HEK293 (cell line): ENCODE measurements at regions not wholly inside any gene's neighbourhood (a gene's known extent, or its start where the extent isn't known, plus 50 kb on each side); places are given as distances from the start of the nearest gene placed in this dataset.

Experiments used
- CTCF ChIA-PET: fragments of 350-600 bp; formaldehyde crosslinking; extraction: SDS; loops from one replicate; lab custom pipeline; 2021; ENCODE audit warnings: antibody characterized with exemption; lab: Yijun Ruan, JAX
- POLR2A ChIA-PET: fragments of 300-600 bp; formaldehyde crosslinking; extraction: SDS; loops from one replicate; lab custom pipeline; 2020; ENCODE audit warnings: antibody characterized with exemption, inconsistent platforms; lab: Yijun Ruan, JAX
- H3K27ac ChIP-seq: fragments of 200-500 bp; sonication (Bioruptor generic); 2 replicates; pipeline ENCODE4 v1.5.1; 2014; ENCODE audit warnings: low read depth, low read length, control low read depth, inconsistent platforms; ENCODE audit errors: extremely low read depth
- H3K36me3 ChIP-seq, 2 experiments: fragments of 200-500 bp in 1 of 2; sonication (Bioruptor generic) in 1 of 2; 1 replicate in 1 of 2; 2 replicates in 1 of 2; pipeline ENCODE4 v1.5.1; 2014 to 2017; ENCODE audit warnings: inconsistent platforms in 2 of 2, low read length in 2 of 2; ENCODE audit not compliant: control insufficient read depth in 2 of 2, insufficient read depth in 1 of 2
- H3K4me1 ChIP-seq: fragments of 200-500 bp; sonication (Bioruptor generic); 2 replicates; pipeline ENCODE4 v1.5.1; 2014; ENCODE audit warnings: mild to moderate bottlenecking, low read length, inconsistent platforms; ENCODE audit not compliant: control insufficient read depth, insufficient read depth
- H3K4me3 ChIP-seq: 2 replicates; pipeline ENCODE4 v1.5.1; 2011; ENCODE audit warnings: low read depth, mild to moderate bottlenecking, control low read depth, low read length, moderate library complexity
- H3K9me3 ChIP-seq: fragments of 200-500 bp; sonication (Bioruptor generic); 2 replicates; pipeline ENCODE4 v1.5.1; 2014; ENCODE audit warnings: low read depth, low read length, inconsistent platforms; ENCODE audit not compliant: control insufficient read depth, insufficient read depth
- KLF10 ChIP-seq: fragments of 450-650 bp; IDR thresholded peaks from 2 replicates; pipeline ENCODE4 v1.5.1; 2018; ENCODE audit warnings: missing biosample characterization, mild to moderate bottlenecking, missing genetic modification characterization
- KLF7 ChIP-seq: fragments of 450-650 bp; formaldehyde crosslinking; IDR thresholded peaks from 2 replicates; pipeline ENCODE4 v1.5.1; 2016; ENCODE audit warnings: missing biosample characterization, missing genetic modification characterization, borderline replicate concordance
- MEIS1 ChIP-seq: sonication (generic); formaldehyde crosslinking; IDR thresholded peaks from 2 replicates; pipeline ENCODE4 v1.8.1; 2022; ENCODE audit warnings: missing genetic modification reagents, mild to moderate bottlenecking, borderline replicate concordance
- ZFP41 ChIP-seq: fragments of 450-650 bp; formaldehyde crosslinking; IDR thresholded peaks from 2 replicates; pipeline ENCODE4 v1.5.1; 2016; ENCODE audit warnings: missing biosample characterization, missing genetic modification characterization, borderline replicate concordance
- ZNF132 ChIP-seq: fragments of 450-650 bp; formaldehyde crosslinking; IDR thresholded peaks from 2 replicates; pipeline ENCODE4 v1.5.1; 2017; ENCODE audit warnings: missing biosample characterization, missing genetic modification characterization, borderline replicate concordance
- ZNF16 ChIP-seq: fragments of 450-650 bp; formaldehyde crosslinking; IDR thresholded peaks from 2 replicates; pipeline ENCODE4 v1.5.1; 2016; ENCODE audit warnings: low read depth, missing biosample characterization, missing genetic modification characterization
- ZNF184 ChIP-seq: fragments of 450-650 bp; IDR thresholded peaks from 2 replicates; pipeline ENCODE4 v1.5.1; 2018; ENCODE audit warnings: missing biosample characterization, mild to moderate bottlenecking, missing genetic modification characterization
- ZNF214 ChIP-seq: fragments of 450-650 bp; formaldehyde crosslinking; IDR thresholded peaks from 2 replicates; pipeline ENCODE4 v1.5.1; 2017; ENCODE audit warnings: missing biosample characterization, mild to moderate bottlenecking, missing genetic modification characterization, borderline replicate concordance
- ZNF221 ChIP-seq: fragments of 450-650 bp; formaldehyde crosslinking; IDR thresholded peaks from 2 replicates; pipeline ENCODE4 v1.5.1; 2017; ENCODE audit warnings: missing biosample characterization, missing genetic modification characterization, borderline replicate concordance
- ZNF266 ChIP-seq: fragments of 450-650 bp; formaldehyde crosslinking; IDR thresholded peaks from 2 replicates; pipeline ENCODE4 v1.5.1; 2016; ENCODE audit warnings: missing biosample characterization, missing genetic modification characterization, low read depth
- ZNF274 ChIP-seq, 2 experiments: fragments of 200-500 bp in 1 of 2; fragments of 450-650 bp in 1 of 2; sonication (Bioruptor generic) in 1 of 2; formaldehyde crosslinking in 1 of 2; IDR thresholded peaks; 2 replicates each; pipeline versions ENCODE4 v1.5.1 to v1.6.1; 2014 to 2016; ENCODE audit warnings: borderline replicate concordance in 1 of 2, inconsistent platforms in 1 of 2, low read length in 1 of 2, missing biosample characterization in 1 of 2, missing genetic modification characterization in 1 of 2
- ZNF324 ChIP-seq: fragments of 450-650 bp; formaldehyde crosslinking; IDR thresholded peaks from 2 replicates; pipeline ENCODE4 v1.5.1; 2016; ENCODE audit warnings: missing biosample characterization, missing genetic modification characterization
- ZNF426 ChIP-seq: fragments of 450-650 bp; formaldehyde crosslinking; IDR thresholded peaks from 2 replicates; pipeline ENCODE4 v1.5.1; 2017; ENCODE audit warnings: missing biosample characterization, missing genetic modification characterization, mild to moderate bottlenecking, inconsistent platforms, moderate library complexity
- ZNF473 ChIP-seq: fragments of 450-650 bp; formaldehyde crosslinking; IDR thresholded peaks from 2 replicates; pipeline ENCODE4 v1.5.1; 2017; ENCODE audit warnings: missing biosample characterization, missing genetic modification characterization
- ZNF544 ChIP-seq: fragments of 450-650 bp; formaldehyde crosslinking; IDR thresholded peaks from 2 replicates; pipeline ENCODE4 v1.5.0; 2017; ENCODE audit warnings: missing biosample characterization, missing genetic modification characterization
- ZNF561 ChIP-seq: fragments of 450-650 bp; IDR thresholded peaks from 2 replicates; pipeline ENCODE4 v1.5.1; 2018; ENCODE audit warnings: missing biosample characterization, missing genetic modification characterization, borderline replicate concordance
- ZNF585B ChIP-seq: fragments of 450-650 bp; formaldehyde crosslinking; IDR thresholded peaks from 2 replicates; pipeline ENCODE4 v1.5.1; 2016; ENCODE audit warnings: missing biosample characterization, missing genetic modification characterization
- ZNF791 ChIP-seq: fragments of 450-650 bp; formaldehyde crosslinking; IDR thresholded peaks from 2 replicates; pipeline ENCODE4 v1.5.1; 2016; ENCODE audit warnings: missing biosample characterization, missing genetic modification characterization
- ZSCAN23 ChIP-seq: fragments of 450-650 bp; formaldehyde crosslinking; IDR thresholded peaks from 2 replicates; pipeline ENCODE4 v1.5.1; 2016; ENCODE audit warnings: missing biosample characterization, missing genetic modification characterization
- TF ChIP-seq, protein P1 (sequence below): fragments of 450-650 bp; formaldehyde crosslinking; IDR thresholded peaks from 2 replicates; pipeline ENCODE4 v1.5.1; 2016; ENCODE audit warnings: missing biosample characterization, missing genetic modification characterization, borderline replicate concordance
- TF ChIP-seq, protein P2 (sequence below): fragments of 450-650 bp; formaldehyde crosslinking; IDR thresholded peaks from 2 replicates; pipeline ENCODE4 v1.5.1; 2017; ENCODE audit warnings: missing biosample characterization, missing genetic modification characterization
- TF ChIP-seq, protein P3 (sequence below): fragments of 450-650 bp; formaldehyde crosslinking; IDR thresholded peaks from 2 replicates; pipeline ENCODE4 v1.5.1; 2016; ENCODE audit warnings: missing biosample characterization, missing genetic modification characterization
- TF ChIP-seq, protein P4 (sequence below): fragments of 450-650 bp; formaldehyde crosslinking; IDR thresholded peaks from 2 replicates; pipeline ENCODE4 v1.5.1; 2016; ENCODE audit warnings: missing biosample characterization, missing genetic modification characterization, low read depth
- TF ChIP-seq, protein P5 (sequence below): sonication (generic); formaldehyde crosslinking; IDR thresholded peaks from 2 replicates; pipeline ENCODE4 v1.8.1; 2022; ENCODE audit warnings: mild to moderate bottlenecking, moderate library complexity, missing genetic modification reagents

DNA sequence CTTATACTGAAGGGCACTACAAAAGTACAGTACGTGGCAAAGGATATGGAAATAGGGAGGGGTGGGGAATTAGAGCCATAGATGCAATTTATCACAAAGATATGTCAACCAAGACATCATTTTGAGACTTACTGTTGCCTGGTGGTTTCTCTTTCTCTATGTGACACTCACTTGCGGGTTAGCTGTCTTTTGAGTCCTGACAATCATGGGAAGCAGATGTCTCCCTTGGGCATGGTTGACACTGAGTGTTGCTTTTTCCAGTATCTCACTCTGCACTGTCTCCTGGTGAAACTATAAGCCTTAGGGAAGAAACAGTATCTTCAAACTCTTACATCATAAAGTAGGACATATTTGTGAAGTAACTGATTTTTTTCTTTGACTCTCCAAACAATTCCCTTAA lies 383.5 kb upstream of the LCORL start (continued):
- TF ChIP-seq, protein P1, sequence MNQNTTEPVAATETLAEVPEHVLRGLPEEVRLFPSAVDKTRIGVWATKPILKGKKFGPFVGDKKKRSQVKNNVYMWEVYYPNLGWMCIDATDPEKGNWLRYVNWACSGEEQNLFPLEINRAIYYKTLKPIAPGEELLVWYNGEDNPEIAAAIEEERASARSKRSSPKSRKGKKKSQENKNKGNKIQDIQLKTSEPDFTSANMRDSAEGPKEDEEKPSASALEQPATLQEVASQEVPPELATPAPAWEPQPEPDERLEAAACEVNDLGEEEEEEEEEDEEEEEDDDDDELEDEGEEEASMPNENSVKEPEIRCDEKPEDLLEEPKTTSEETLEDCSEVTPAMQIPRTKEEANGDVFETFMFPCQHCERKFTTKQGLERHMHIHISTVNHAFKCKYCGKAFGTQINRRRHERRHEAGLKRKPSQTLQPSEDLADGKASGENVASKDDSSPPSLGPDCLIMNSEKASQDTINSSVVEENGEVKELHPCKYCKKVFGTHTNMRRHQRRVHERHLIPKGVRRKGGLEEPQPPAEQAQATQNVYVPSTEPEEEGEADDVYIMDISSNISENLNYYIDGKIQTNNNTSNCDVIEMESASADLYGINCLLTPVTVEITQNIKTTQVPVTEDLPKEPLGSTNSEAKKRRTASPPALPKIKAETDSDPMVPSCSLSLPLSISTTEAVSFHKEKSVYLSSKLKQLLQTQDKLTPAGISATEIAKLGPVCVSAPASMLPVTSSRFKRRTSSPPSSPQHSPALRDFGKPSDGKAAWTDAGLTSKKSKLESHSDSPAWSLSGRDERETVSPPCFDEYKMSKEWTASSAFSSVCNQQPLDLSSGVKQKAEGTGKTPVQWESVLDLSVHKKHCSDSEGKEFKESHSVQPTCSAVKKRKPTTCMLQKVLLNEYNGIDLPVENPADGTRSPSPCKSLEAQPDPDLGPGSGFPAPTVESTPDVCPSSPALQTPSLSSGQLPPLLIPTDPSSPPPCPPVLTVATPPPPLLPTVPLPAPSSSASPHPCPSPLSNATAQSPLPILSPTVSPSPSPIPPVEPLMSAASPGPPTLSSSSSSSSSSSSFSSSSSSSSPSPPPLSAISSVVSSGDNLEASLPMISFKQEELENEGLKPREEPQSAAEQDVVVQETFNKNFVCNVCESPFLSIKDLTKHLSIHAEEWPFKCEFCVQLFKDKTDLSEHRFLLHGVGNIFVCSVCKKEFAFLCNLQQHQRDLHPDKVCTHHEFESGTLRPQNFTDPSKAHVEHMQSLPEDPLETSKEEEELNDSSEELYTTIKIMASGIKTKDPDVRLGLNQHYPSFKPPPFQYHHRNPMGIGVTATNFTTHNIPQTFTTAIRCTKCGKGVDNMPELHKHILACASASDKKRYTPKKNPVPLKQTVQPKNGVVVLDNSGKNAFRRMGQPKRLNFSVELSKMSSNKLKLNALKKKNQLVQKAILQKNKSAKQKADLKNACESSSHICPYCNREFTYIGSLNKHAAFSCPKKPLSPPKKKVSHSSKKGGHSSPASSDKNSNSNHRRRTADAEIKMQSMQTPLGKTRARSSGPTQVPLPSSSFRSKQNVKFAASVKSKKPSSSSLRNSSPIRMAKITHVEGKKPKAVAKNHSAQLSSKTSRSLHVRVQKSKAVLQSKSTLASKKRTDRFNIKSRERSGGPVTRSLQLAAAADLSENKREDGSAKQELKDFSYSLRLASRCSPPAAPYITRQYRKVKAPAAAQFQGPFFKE (tag by site-specific recombination) = no peak
- no peak for TF ChIP-seq MEIS1
- TF ChIP-seq, all 188 proteins: peak for 0

DNA sequence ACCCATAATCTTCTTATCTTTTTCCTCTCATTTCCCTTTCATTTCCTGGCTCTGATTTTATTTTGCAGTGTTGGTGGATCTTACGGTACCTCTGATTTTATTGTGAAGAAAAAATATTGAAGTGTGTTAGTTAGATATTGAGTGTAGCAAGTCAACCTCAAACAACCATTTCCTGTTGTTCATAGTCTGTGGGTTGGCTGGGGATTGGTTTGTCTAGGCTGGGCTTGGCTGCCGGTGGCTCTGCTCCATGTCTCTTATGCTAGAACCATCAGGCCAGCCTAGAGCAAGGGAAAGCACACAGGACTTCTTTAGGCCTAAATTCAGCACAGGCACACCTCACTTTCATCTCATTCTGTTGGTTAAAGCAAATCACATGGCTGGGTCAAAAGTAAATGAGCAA lies 383.1 kb upstream of the LCORL start:
- CTCF ChIA-PET = no interaction called here

DNA sequence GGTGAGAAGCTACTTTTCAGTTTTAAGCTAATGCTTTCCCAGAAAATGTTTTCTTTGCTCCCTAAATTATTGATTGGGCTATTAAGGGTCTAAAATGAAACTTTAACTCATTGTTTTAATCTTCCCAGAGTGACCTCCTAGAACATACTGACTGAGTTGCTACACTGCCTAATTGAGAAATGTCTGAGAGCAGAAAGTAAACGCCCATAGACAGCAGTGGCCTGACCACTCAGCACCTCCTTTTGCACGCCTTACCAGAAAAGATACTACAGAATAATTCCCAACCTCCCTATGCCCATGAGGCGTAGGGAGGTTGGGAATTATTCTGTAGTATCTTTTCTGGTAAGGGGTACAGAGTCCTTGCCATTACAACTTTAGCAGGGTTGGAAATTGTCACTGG lies 381.8 kb upstream of the LCORL start:
- no peak overlapping the region for H3K4me3 ChIP-seq
- no peaks in the 10 kb centered on the region for H3K36me3 ChIP-seq
- H3K4me1 ChIP-seq = no peaks in the 10 kb centered on the region
- no peaks in the 10 kb centered on the region for H3K9me3 ChIP-seq
- no peak overlapping the region for H3K27ac ChIP-seq
- ChIA-PET POLR2A (no interaction called here), CTCF (no interaction called here)
- TF ChIP-seq ZNF266 (tag by site-specific recombination) (no peak), ZNF274 (IDR thresholded peaks at IDR 0.05; ENCODE audit: low read length) (no peak), ZNF274 (tag by site-specific recombination; IDR thresholded peaks at IDR 0.05; ENCODE audit: borderline replicate concordance) (no peak), ZNF561 (no peak), ZNF585B (tag by site-specific recombination) (no peak), ZNF324 (no peak)
- TF ChIP-seq, protein P2, sequence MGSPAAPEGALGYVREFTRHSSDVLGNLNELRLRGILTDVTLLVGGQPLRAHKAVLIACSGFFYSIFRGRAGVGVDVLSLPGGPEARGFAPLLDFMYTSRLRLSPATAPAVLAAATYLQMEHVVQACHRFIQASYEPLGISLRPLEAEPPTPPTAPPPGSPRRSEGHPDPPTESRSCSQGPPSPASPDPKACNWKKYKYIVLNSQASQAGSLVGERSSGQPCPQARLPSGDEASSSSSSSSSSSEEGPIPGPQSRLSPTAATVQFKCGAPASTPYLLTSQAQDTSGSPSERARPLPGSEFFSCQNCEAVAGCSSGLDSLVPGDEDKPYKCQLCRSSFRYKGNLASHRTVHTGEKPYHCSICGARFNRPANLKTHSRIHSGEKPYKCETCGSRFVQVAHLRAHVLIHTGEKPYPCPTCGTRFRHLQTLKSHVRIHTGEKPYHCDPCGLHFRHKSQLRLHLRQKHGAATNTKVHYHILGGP = no peak
- TF ChIP-seq, protein P3, sequence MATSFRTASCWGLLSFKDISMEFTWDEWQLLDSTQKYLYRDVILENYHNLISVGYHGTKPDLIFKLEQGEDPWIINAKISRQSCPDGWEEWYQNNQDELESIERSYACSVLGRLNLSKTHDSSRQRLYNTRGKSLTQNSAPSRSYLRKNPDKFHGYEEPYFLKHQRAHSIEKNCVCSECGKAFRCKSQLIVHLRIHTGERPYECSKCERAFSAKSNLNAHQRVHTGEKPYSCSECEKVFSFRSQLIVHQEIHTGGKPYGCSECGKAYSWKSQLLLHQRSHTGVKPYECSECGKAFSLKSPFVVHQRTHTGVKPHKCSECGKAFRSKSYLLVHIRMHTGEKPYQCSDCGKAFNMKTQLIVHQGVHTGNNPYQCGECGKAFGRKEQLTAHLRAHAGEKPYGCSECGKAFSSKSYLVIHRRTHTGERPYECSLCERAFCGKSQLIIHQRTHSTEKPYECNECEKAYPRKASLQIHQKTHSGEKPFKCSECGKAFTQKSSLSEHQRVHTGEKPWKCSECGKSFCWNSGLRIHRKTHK (tag by site-specific recombination) = no peak

More for the DNA sequence above, 383.1 kb upstream of the LCORL start:
- Histone ChIP-seq H3K36me3 (no peaks in the 10 kb centered on the region), H3K4me1 (no peaks in the 10 kb centered on the region), H3K27ac (no peak overlapping the region), H3K4me3 (no peak overlapping the region), H3K9me3 (no peaks in the 10 kb centered on the region)
- POLR2A ChIA-PET = no interaction called here
- no peak for TF ChIP-seq ZNF544 (tag by site-specific recombination)
- TF ChIP-seq ZNF266 (tag by site-specific recombination) = no peak
- TF ChIP-seq ZNF791 (tag by site-specific recombination) = no peak
- no peak for TF ChIP-seq ZFP41
- no peak for TF ChIP-seq ZNF214
- no peak for TF ChIP-seq KLF10 (tag by site-specific recombination)
- TF ChIP-seq, protein P4, sequence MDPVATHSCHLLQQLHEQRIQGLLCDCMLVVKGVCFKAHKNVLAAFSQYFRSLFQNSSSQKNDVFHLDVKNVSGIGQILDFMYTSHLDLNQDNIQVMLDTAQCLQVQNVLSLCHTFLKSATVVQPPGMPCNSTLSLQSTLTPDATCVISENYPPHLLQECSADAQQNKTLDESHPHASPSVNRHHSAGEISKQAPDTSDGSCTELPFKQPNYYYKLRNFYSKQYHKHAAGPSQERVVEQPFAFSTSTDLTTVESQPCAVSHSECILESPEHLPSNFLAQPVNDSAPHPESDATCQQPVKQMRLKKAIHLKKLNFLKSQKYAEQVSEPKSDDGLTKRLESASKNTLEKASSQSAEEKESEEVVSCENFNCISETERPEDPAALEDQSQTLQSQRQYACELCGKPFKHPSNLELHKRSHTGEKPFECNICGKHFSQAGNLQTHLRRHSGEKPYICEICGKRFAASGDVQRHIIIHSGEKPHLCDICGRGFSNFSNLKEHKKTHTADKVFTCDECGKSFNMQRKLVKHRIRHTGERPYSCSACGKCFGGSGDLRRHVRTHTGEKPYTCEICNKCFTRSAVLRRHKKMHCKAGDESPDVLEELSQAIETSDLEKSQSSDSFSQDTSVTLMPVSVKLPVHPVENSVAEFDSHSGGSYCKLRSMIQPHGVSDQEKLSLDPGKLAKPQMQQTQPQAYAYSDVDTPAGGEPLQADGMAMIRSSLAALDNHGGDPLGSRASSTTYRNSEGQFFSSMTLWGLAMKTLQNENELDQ (tag by site-specific recombination) = no peak
- TF ChIP-seq ZNF473 (tag by site-specific recombination) = no peak
- TF ChIP-seq ZNF16 (tag by site-specific recombination) = no peak
- TF ChIP-seq, protein P5, sequence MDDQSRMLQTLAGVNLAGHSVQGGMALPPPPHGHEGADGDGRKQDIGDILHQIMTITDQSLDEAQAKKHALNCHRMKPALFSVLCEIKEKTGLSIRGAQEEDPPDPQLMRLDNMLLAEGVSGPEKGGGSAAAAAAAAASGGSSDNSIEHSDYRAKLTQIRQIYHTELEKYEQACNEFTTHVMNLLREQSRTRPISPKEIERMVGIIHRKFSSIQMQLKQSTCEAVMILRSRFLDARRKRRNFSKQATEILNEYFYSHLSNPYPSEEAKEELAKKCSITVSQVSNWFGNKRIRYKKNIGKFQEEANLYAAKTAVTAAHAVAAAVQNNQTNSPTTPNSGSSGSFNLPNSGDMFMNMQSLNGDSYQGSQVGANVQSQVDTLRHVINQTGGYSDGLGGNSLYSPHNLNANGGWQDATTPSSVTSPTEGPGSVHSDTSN (CRISPR knock-in tag) = no peak
- TF ChIP-seq ZNF184 (tag by site-specific recombination) = no peak
- no peak for TF ChIP-seq ZNF221 (tag by site-specific recombination)
- TF ChIP-seq ZNF132 = no peak
- TF ChIP-seq ZSCAN23 (tag by site-specific recombination) = no peak
- TF ChIP-seq KLF7 (tag by site-specific recombination) = no peak
- no peak for TF ChIP-seq ZNF426 (tag by site-specific recombination)
- TF ChIP-seq, protein P3 (tag by site-specific recombination) = no peak
